Heart left ventricle (tissue), 13 donors: ENCODE measurements at regions not wholly inside any gene's neighbourhood (a gene's known extent, or its start where the extent isn't known, plus 50 kb on each side); places are given as distances from the start of the nearest gene placed in this dataset.

Source experiments
- POLR2A ChIP-seq, 2 donors: fragments of 450-650 bp; IDR thresholded peaks; one replicate each; pipeline ENCODE4 v1.6.1; 2017; ENCODE audit warnings: antibody characterized with exemption in 2 of 2, mild to moderate bottlenecking in 2 of 2, moderate library complexity in 2 of 2
- TF ChIP-seq, protein P1 (sequence below), 12 donors: fragments of 200-600 bp; sonication (generic) in 4 of 12; IDR thresholded peaks; one replicate each; pipeline versions ENCODE4 v1.5.0 to v1.8.0; 2018 to 2022; ENCODE audit warnings: antibody characterized with exemption in 12 of 12, mild to moderate bottlenecking in 5 of 12
- donor health status: ischemic (EF 13 %, LVEDD 7.1; RV severe dilation, severe dysfunction).
- donor health status: DM: no; HTN: yes; CAD: no.
- donor health status: DM: no; HTN: no; CAD: no.
- donor health status: ischemic (EF 25% LVEDD 6.9; RV normal size, moderate dysfunction).
- donor health status: ischemic (EF 25% LVEDD 5.7; RV mildly dilated, moderate dysfunction).
- donor health status: ischemic (EF 35%, LVEDD 5.7; RV mildly dilated, moderate dysfunction).
- donor health status: nonischemic (EF 11% LVEDD 7.7; RV severe dilation, severe dysfunction).
- donor health status: DM: yes; HTN: yes; CAD: no.
- donor health status: PGD.
- donor health status: ischemic (EF 29% LVEDD 5.4; RV normal size, mild dysfunction).
- donor health status: nonischemic (EF 23%, LVEDD 6.1; RV moderate dilation, normal function).

DNA sequence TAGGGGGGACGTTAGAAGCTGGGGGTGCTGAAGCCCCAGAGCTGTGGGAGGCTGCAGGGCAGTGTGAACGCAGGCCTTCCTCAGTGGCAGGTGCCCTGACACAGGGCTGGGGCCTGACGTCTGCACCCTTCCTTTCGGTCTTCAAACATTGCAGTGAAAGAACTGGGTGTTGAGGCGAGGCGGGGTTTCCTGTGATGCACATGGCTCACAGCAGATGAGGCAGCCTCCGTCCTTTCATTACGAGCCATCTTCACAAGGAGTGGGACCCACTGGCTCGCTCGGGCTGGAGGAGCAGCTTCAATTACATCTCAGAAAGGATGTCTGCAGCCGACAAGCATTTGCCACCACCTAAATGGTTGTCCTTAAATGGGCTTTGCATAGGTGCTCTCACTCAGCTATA lies 180.3 kb upstream of the SHH start:
- TF ChIP-seq, protein P1, sequence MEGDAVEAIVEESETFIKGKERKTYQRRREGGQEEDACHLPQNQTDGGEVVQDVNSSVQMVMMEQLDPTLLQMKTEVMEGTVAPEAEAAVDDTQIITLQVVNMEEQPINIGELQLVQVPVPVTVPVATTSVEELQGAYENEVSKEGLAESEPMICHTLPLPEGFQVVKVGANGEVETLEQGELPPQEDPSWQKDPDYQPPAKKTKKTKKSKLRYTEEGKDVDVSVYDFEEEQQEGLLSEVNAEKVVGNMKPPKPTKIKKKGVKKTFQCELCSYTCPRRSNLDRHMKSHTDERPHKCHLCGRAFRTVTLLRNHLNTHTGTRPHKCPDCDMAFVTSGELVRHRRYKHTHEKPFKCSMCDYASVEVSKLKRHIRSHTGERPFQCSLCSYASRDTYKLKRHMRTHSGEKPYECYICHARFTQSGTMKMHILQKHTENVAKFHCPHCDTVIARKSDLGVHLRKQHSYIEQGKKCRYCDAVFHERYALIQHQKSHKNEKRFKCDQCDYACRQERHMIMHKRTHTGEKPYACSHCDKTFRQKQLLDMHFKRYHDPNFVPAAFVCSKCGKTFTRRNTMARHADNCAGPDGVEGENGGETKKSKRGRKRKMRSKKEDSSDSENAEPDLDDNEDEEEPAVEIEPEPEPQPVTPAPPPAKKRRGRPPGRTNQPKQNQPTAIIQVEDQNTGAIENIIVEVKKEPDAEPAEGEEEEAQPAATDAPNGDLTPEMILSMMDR (IDR thresholded peaks at IDR 0.05), result no peak
- TF ChIP-seq POLR2A (IDR thresholded peaks at IDR 0.05), result no peak
